Kidney (tissue), 13 donors: ENCODE measurements at regions not wholly inside any gene's neighbourhood (a gene's known extent, or its start where the extent isn't known, plus 50 kb on each side); places are given as distances from the start of the nearest gene placed in this dataset.

Experiments used
- DNase-seq, 5 donors: peaks; one replicate each; pipeline ENCODE4 v3.0.0-alpha.2; 2013 to 2020
- FAIRE-seq: peaks from 2 replicates; lab custom pipeline; 2012; peaks lifted over from hg19 to GRCh38; lab: Jason Lieb, UNC
- H3K27ac ChIP-seq, 2 donors: one replicate each; pipeline ENCODE4 v1.7.0; 2013; ENCODE audit warnings: low read depth in 2 of 2, low read length in 2 of 2, inconsistent platforms in 1 of 2
- H3K27me3 ChIP-seq: one replicate; pipeline ENCODE4 v1.7.1; 2013; ENCODE audit warnings: low read length, inconsistent platforms; ENCODE audit not compliant: control insufficient read depth, insufficient read depth
- H3K36me3 ChIP-seq, 3 donors: one replicate each; pipeline versions ENCODE4 v1.7.0 to v1.7.1; 2013; ENCODE audit warnings: low read length in 3 of 3, control low read depth in 1 of 3, inconsistent platforms in 1 of 3; ENCODE audit not compliant: insufficient read depth in 3 of 3, control insufficient read depth in 2 of 3
- H3K4me1 ChIP-seq, 3 donors: one replicate each; pipeline versions ENCODE4 v1.7.0 to v1.7.1; 2013; ENCODE audit warnings: low read length in 3 of 3, inconsistent platforms in 1 of 3, low read depth in 1 of 3; ENCODE audit not compliant: control insufficient read depth in 2 of 3, insufficient read depth in 2 of 3
- H3K4me3 ChIP-seq, 3 donors: one replicate each; pipeline versions ENCODE4 v1.7.0 to v1.8.1; 2013; ENCODE audit warnings: low read length in 3 of 3, control low read depth in 1 of 3, inconsistent platforms in 1 of 3
- H3K9ac ChIP-seq, 3 donors: one replicate each; pipeline versions ENCODE4 v1.7.0 to v1.7.1; 2013; ENCODE audit warnings: low read length in 3 of 3, control low read depth in 1 of 3, inconsistent platforms in 1 of 3
- H3K9me3 ChIP-seq, 3 donors: one replicate each; pipeline versions ENCODE4 v1.7.0 to v1.7.1; 2013; ENCODE audit warnings: low read length in 3 of 3, control low read depth in 1 of 3, inconsistent platforms in 1 of 3; ENCODE audit not compliant: control insufficient read depth in 2 of 3, insufficient read depth in 1 of 3
- intact Hi-C: fragments of 100-400 bp; cut with DNase I; formaldehyde crosslinking; loops from one replicate; pipeline ENCODE4 v1.11.1; 2022
- TF ChIP-seq, protein P1 (sequence below): IDR thresholded peaks from 3 replicates; pipeline ENCODE4 v1.5.1; 2012; ENCODE audit warnings: mild to moderate bottlenecking, moderate library complexity, borderline replicate concordance; ENCODE audit not compliant: insufficient read depth; ENCODE audit errors: extremely low read depth
- donor health status: control.
- donor health status: control.
- donor health status: control.
- donor health status: control.
- donor health status: control.
- donor health status: DM: yes; HTN: yes; CAD: no.
- donor health status: Normal renal cell carcinoma (clear cell type).

GRCh38 chr20:12788632-12789299, 220.0 kb upstream of the SPTLC3 start:
- intact Hi-C loops, result no loop called here
- H3K27me3 ChIP-seq, result no peaks in the 10 kb centered on the region
- DNase-seq (peak in 1 of 5 donors; percentile 12), FAIRE-seq (no peak)
- no peak overlapping the region for H3K27ac ChIP-seq
- H3K4me1 ChIP-seq, result peaks cover 0 to 2% (median 0%) of the 10 kb centered on the region in 3 donors
- no peaks in the 10 kb centered on the region for H3K9me3 ChIP-seq
- H3K9ac ChIP-seq, result no peak overlapping the region
- TF ChIP-seq, protein P1, sequence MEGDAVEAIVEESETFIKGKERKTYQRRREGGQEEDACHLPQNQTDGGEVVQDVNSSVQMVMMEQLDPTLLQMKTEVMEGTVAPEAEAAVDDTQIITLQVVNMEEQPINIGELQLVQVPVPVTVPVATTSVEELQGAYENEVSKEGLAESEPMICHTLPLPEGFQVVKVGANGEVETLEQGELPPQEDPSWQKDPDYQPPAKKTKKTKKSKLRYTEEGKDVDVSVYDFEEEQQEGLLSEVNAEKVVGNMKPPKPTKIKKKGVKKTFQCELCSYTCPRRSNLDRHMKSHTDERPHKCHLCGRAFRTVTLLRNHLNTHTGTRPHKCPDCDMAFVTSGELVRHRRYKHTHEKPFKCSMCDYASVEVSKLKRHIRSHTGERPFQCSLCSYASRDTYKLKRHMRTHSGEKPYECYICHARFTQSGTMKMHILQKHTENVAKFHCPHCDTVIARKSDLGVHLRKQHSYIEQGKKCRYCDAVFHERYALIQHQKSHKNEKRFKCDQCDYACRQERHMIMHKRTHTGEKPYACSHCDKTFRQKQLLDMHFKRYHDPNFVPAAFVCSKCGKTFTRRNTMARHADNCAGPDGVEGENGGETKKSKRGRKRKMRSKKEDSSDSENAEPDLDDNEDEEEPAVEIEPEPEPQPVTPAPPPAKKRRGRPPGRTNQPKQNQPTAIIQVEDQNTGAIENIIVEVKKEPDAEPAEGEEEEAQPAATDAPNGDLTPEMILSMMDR, result no peak
- H3K36me3 ChIP-seq, result no peaks in the 10 kb centered on the region
- no peak overlapping the region for H3K4me3 ChIP-seq

DNA sequence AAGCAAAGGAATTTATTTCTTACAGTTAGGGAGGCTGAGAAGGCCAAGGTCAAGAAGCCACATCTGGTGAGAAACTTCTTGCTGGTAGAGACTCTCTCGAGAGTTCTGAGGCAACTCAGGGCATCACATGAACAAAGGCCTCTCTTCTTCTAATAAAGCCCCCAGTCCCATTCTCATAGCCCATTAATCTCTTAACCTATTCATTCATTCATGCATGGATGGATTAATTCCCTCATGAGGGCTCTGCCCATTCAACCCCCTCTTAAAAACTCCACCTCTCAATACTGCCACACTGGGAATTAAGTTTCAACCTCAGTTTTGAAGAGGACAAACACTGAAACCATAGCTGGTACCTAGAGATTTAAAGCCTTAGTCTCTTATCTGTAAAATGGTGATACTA, 217.9 kb upstream of the SPTLC3 start:
- Histone ChIP-seq H3K27me3 (no peaks in the 10 kb centered on the region), H3K4me1 (peaks cover 0 to 2% (median 0%) of the 10 kb centered on the region in 3 donors), H3K9me3 (no peaks in the 10 kb centered on the region), H3K36me3 (no peaks in the 10 kb centered on the region), H3K9ac (no peak overlapping the region), H3K27ac (no peak overlapping the region), H3K4me3 (no peak overlapping the region)
- FAIRE-seq (no peak), DNase-seq (peak in 2 of 5 donors; percentile 43 to 53)
- TF ChIP-seq, protein P1, result no peak
- intact Hi-C loops, result no loop called here

DNA sequence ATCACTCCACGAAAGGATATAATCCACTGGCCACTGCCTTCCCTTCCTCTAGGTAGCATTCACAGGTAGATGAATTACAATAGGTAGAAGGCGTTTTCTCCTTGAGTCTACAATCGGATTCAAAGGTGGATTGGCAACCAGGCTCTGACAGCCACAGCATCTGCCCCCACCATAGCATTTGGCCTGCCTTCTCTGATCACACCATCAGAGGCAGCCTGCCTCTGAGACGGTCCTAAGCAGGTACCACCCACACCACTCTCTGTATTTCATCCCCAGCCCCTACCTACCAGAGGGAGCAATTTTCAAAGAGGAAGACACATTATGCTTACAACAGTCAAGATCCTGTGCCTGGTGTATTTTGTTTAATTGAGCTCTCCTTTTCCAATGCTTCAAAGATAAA, 210.5 kb upstream of the SPTLC3 start:
- intact Hi-C loops, result no loop called here
- Histone ChIP-seq H3K36me3 (no peaks in the 10 kb centered on the region), H3K27me3 (no peaks in the 10 kb centered on the region), H3K9ac (no peak overlapping the region), H3K27ac (no peak overlapping the region), H3K4me1 (no peaks in the 10 kb centered on the region), H3K9me3 (no peaks in the 10 kb centered on the region), H3K4me3 (no peak overlapping the region)
- DNase-seq, result no peak
- TF ChIP-seq, protein P1, result no peak
- no peak for FAIRE-seq
